Gastrocnemius medialis (tissue), 4 donors: ENCODE measurements at regions not wholly inside any gene's neighbourhood (a gene's known extent, or its start where the extent isn't known, plus 50 kb on each side); places are given as distances from the start of the nearest gene placed in this dataset.
A peak's percentile ranks its signal among the peaks of the same experiment; 100 is the strongest.
"Not testable (repeated sequence)": the region's sequence is repeated elsewhere in the genome, so short reads cannot be mapped to it uniquely, and the experiment has no call there.

Experiments used
- ATAC-seq, 2 donors: fragments of 150-250 bp; one replicate each; pipeline ENCODE4 v1.9.1; 2016
- DNase-seq, 2 donors: peaks; one replicate each; pipeline ENCODE4 v3.0.0-alpha.2; 2019
- H3K27ac ChIP-seq, 4 donors: fragments of 200-600 bp; sonication (generic); 1 replicate in 1 of 4; 2 replicates in 3 of 4; pipeline ENCODE4 v1.5.1; 2016 to 2018; ENCODE audit warnings: mild to moderate bottlenecking in 2 of 4, moderate library complexity in 1 of 4
- H3K27me3 ChIP-seq, 3 donors: fragments of 200-600 bp; sonication (generic) in 2 of 3; 1 replicate in 1 of 3; 2 replicates in 2 of 3; pipeline versions ENCODE4 v1.5.1 to v1.6.0; 2016 to 2019; ENCODE audit warnings: mild to moderate bottlenecking in 1 of 3, moderate library complexity in 1 of 3
- H3K36me3 ChIP-seq, 2 donors: fragments of 200-600 bp; sonication (generic) in 1 of 2; one replicate each; pipeline ENCODE4 v1.5.1; 2017 to 2018
- H3K4me1 ChIP-seq, 2 donors: fragments of 200-600 bp; sonication (generic) in 1 of 2; one replicate each; pipeline ENCODE4 v1.5.1; 2016 to 2017; ENCODE audit warnings: mild to moderate bottlenecking in 2 of 2
- H3K4me3 ChIP-seq, 4 donors: fragments of 200-600 bp; sonication (generic) in 3 of 4; 1 replicate in 1 of 4; 2 replicates in 3 of 4; pipeline ENCODE4 v1.5.1; 2016 to 2019; ENCODE audit warnings: mild to moderate bottlenecking in 2 of 4
- H3K9me3 ChIP-seq, 3 donors: fragments of 200-600 bp; sonication (generic) in 2 of 3; 1 replicate in 1 of 3; 2 replicates in 2 of 3; pipeline ENCODE4 v1.5.1; 2016 to 2019
- CTCF ChIP-seq, 5 experiments: fragments of 450-650 bp in 3 of 5; fragments of 200-600 bp in 2 of 5; sonication (generic) in 2 of 5; IDR thresholded peaks in 4 of 5; conservative IDR thresholded peaks in 1 of 5; 1 replicate in 4 of 5; 2 replicates in 1 of 5; pipeline ENCODE4 v1.5.1; 2016 to 2019; ENCODE audit warnings: antibody characterized with exemption in 5 of 5, mild to moderate bottlenecking in 3 of 5, moderate library complexity in 3 of 5
- POLR2A ChIP-seq, 2 donors: fragments of 450-650 bp; IDR thresholded peaks; one replicate each; pipeline ENCODE4 v1.6.1; 2017; ENCODE audit warnings: antibody characterized with exemption in 2 of 2, mild to moderate bottlenecking in 2 of 2, moderate library complexity in 2 of 2
- in situ Hi-C, 4 donors: fragments of 200-750 bp; cut with MboI; loops; one replicate each; pipeline versions ENCODE4 v1.15.0 to v1.8.0; 2017; ENCODE audit warnings: low sequenced_read_pairs in 4 of 4
- intact Hi-C: fragments of 100-400 bp; cut with DNase I; formaldehyde crosslinking; loops from one replicate; pipeline ENCODE4 v1.15.1; 2023; ENCODE audit warnings: low total_unique reads

GRCh38 chr17:30680681-30681080, 143.8 kb downstream of the CRLF3 start:
- H3K36me3 ChIP-seq, ATAC-seq, intact Hi-C loops, H3K27ac ChIP-seq, H3K4me1 ChIP-seq, H3K4me3 ChIP-seq, H3K27me3 ChIP-seq, DNase-seq, in situ Hi-C loops, H3K9me3 ChIP-seq: not testable (repeated sequence)

- no peak for DNase-seq
- peaks cover 0 to 3% (median 0%) of the 10 kb centered on the region in 3 donors for H3K27me3 ChIP-seq
- H3K27ac ChIP-seq = no peak overlapping the region
- H3K4me3 ChIP-seq = no peak overlapping the region
- no peaks in the 10 kb centered on the region for H3K4me1 ChIP-seq
- TF ChIP-seq POLR2A (IDR thresholded peaks at IDR 0.05) = no peak
- TF ChIP-seq CTCF (IDR thresholded peaks at IDR 0.05 in 4 of 5, conservative IDR thresholded peaks at IDR 0.05 in 1 of 5) = no peak
- intact Hi-C loops = no loop called here
- in situ Hi-C loops = no loop called here
- H3K36me3 ChIP-seq = no peaks in the 10 kb centered on the region
- H3K9me3 ChIP-seq = no peaks in the 10 kb centered on the region
- no peak for ATAC-seq
Measured at GRCh38 chr17:30677550-30678249, 146.8 kb downstream of the CRLF3 start.

- ATAC-seq, H3K36me3 ChIP-seq, H3K27me3 ChIP-seq, H3K27ac ChIP-seq, H3K9me3 ChIP-seq, H3K4me1 ChIP-seq, intact Hi-C loops, DNase-seq, in situ Hi-C loops, H3K4me3 ChIP-seq: not testable (repeated sequence)
Measured at GRCh38 chr17:30675777-30676492, 148.6 kb downstream of the CRLF3 start.

GRCh38 chr17:30669217-30669649, 155.3 kb downstream of the CRLF3 start:
- H3K4me3 ChIP-seq, H3K9me3 ChIP-seq, H3K27me3 ChIP-seq, H3K36me3 ChIP-seq, in situ Hi-C loops, intact Hi-C loops, ATAC-seq, H3K27ac ChIP-seq, H3K4me1 ChIP-seq, DNase-seq: not testable (repeated sequence)

GRCh38 chr17:30668360-30669181, 155.9 kb downstream of the CRLF3 start:
- H3K4me3 ChIP-seq, H3K4me1 ChIP-seq, ATAC-seq, H3K27me3 ChIP-seq, H3K9me3 ChIP-seq, H3K27ac ChIP-seq, H3K36me3 ChIP-seq, DNase-seq, in situ Hi-C loops, intact Hi-C loops: not testable (repeated sequence)

- H3K9me3 ChIP-seq, H3K27ac ChIP-seq, in situ Hi-C loops, H3K4me1 ChIP-seq, DNase-seq, H3K27me3 ChIP-seq, H3K36me3 ChIP-seq, intact Hi-C loops: not testable (repeated sequence)
- peak in 1 of 2 donors; percentile 42 for ATAC-seq
- H3K4me3 ChIP-seq = peak overlapping the region; percentile 30 to 45 (median 37)
Measured at GRCh38 chr17:30667657-30668359, 156.7 kb downstream of the CRLF3 start.

GRCh38 chr17:30666838-30667656, 157.4 kb downstream of the CRLF3 start:
- DNase-seq, ATAC-seq, H3K27me3 ChIP-seq, in situ Hi-C loops, H3K27ac ChIP-seq, H3K9me3 ChIP-seq, H3K4me1 ChIP-seq, intact Hi-C loops, H3K36me3 ChIP-seq: not testable (repeated sequence)
- H3K4me3 ChIP-seq = peak overlapping the region in 2 of 4 donors; percentile 34 to 45

GRCh38 chr17:30663727-30664455, 160.6 kb downstream of the CRLF3 start:
- H3K36me3 ChIP-seq, ATAC-seq, H3K4me1 ChIP-seq, H3K9me3 ChIP-seq, H3K27me3 ChIP-seq, DNase-seq, H3K27ac ChIP-seq, in situ Hi-C loops, intact Hi-C loops, H3K4me3 ChIP-seq: not testable (repeated sequence)

GRCh38 chr17:30657148-30657547, 167.3 kb downstream of the CRLF3 start:
- intact Hi-C loops, H3K4me3 ChIP-seq, H3K36me3 ChIP-seq, H3K27ac ChIP-seq, ATAC-seq, H3K27me3 ChIP-seq, H3K4me1 ChIP-seq, DNase-seq, H3K9me3 ChIP-seq, in situ Hi-C loops: not testable (repeated sequence)
